SK-N-MC (cell line): ENCODE measurements at regions not wholly inside any gene's neighbourhood (a gene's known extent, or its start where the extent isn't known, plus 50 kb on each side); places are given as distances from the start of the nearest gene placed in this dataset.

Experiments
- DNase-seq: peaks from one replicate; pipeline ENCODE4 v3.0.0-alpha.2; 2011; ENCODE audit warnings: low read depth, low spot score
- H3K27ac ChIP-seq: fragments of 200-600 bp; sonication (generic); 2 replicates; pipeline ENCODE4 v1.5.1; 2016; ENCODE audit warnings: mixed run types
- H3K36me3 ChIP-seq: fragments of 200-600 bp; sonication (generic); 2 replicates; pipeline ENCODE4 v1.6.1; 2017; ENCODE audit warnings: antibody characterized with exemption, low read length, mixed read lengths; ENCODE audit not compliant: insufficient read depth
- H3K4me3 ChIP-seq: fragments of 200-600 bp; sonication (generic); 2 replicates; pipeline ENCODE4 v1.5.1; 2016
- H3K9ac ChIP-seq: fragments of 200-600 bp; sonication (generic); 2 replicates; pipeline ENCODE4 v1.8.0; 2017; ENCODE audit warnings: mixed run types, mixed read lengths; ENCODE audit not compliant: insufficient read length
- H3K9me3 ChIP-seq: fragments of 200-600 bp; sonication (generic); 2 replicates; pipeline ENCODE4 v1.6.1; 2017; ENCODE audit warnings: low read depth, mild to moderate bottlenecking, antibody characterized with exemption, low read length, moderate library complexity, mixed read lengths
- EZH2 ChIP-seq: fragments of 200-600 bp; sonication (generic); IDR thresholded peaks from one replicate; pipeline ENCODE4 v1.6.1; 2017; ENCODE audit warnings: antibody characterized with exemption
- FOXP2 ChIP-seq: optimal IDR thresholded peaks from 2 replicates; pipeline ENCODE3; 2011; ENCODE audit warnings: mild to moderate bottlenecking, moderate library complexity; ENCODE audit not compliant: insufficient read depth; ENCODE audit errors: extremely low read length, control extremely low read depth
- POLR2AphosphoS5 ChIP-seq: IDR thresholded peaks from 2 replicates; pipeline ENCODE4 v1.6.1; 2012; ENCODE audit warnings: mild to moderate bottlenecking, low read depth, low read length, borderline replicate concordance

DNA sequence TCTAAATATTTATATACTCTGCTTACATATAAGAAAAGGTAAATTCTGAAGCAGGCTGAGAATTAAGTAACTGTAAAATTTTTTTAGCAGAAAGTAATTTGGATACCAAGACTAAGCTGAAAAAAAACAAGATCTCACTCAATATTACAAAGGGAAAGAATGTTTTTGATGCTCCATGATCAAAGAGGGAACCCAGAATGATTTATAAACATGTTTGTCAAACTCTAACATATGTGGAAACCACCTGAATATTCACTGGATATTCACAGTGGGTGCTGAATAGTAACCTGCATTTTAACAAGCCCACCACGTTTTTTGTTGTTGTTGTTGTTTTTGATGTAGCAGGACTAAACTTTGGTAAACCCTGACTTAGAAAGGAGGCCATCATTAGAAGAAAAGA, 324.9 kb upstream of the GATB start:
- H3K4me3 ChIP-seq, result no peak overlapping the region
- no peak for DNase-seq

DNA sequence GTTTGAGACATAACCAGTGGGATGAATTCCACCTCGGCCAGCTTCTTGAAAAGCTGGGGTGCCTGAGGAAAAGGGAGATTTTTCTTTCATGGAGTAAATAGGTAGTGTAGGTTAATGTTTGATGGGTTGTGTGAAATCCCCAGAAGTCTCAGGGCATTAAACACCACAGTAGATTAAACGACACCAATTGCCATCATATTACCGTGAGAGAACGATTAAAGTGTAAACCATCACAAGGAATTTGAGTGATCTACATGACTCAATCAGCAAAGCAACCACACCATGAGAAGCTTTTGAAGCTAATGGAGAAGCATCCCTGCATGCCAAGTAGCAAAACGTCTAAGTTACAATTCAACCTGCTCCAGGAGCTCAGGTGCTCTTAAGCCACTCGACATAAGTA, 322.5 kb upstream of the GATB start:
- H3K36me3 ChIP-seq, result no peaks in the 10 kb centered on the region
- H3K27ac ChIP-seq, result no peak overlapping the region
- no peak overlapping the region for H3K9ac ChIP-seq
- H3K4me3 ChIP-seq, result no peak overlapping the region
- DNase-seq, result no peak
- H3K9me3 ChIP-seq, result no peaks in the 10 kb centered on the region
- TF ChIP-seq EZH2 (no peak), POLR2AphosphoS5 (no peak), FOXP2 (no peak)

More for the DNA sequence above, 324.9 kb upstream of the GATB start:
- Histone ChIP-seq H3K36me3 (no peaks in the 10 kb centered on the region), H3K27ac (no peak overlapping the region), H3K9ac (no peak overlapping the region), H3K9me3 (no peaks in the 10 kb centered on the region)
- TF ChIP-seq FOXP2, result no peak
- no peak for TF ChIP-seq POLR2AphosphoS5
- no peak for TF ChIP-seq EZH2

DNA sequence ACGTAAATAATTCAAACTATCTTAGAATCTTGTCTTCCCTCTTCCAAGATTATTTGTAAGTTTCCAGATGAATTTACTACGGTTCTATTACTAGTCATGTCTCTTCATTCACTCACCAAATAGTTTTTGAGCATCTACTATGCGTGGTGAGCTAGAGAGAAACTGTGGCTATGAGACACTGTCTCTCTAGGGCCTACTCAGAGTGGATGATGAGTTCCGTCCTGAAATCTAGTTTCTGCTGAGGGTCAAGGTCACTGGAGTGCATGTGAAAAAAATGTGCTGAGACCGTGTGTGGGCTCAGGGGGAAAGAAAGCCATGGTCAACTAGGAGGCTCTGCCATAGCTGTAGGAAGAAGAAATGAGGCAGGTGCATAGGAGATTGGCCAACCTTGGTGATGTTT, 320.2 kb upstream of the GATB start:
- Histone ChIP-seq H3K27ac (no peak overlapping the region), H3K9ac (no peak overlapping the region), H3K9me3 (no peaks in the 10 kb centered on the region), H3K4me3 (no peak overlapping the region), H3K36me3 (no peaks in the 10 kb centered on the region)
- no peak for DNase-seq
- no peak for TF ChIP-seq POLR2AphosphoS5
- TF ChIP-seq EZH2, result no peak
- TF ChIP-seq FOXP2, result no peak

DNA sequence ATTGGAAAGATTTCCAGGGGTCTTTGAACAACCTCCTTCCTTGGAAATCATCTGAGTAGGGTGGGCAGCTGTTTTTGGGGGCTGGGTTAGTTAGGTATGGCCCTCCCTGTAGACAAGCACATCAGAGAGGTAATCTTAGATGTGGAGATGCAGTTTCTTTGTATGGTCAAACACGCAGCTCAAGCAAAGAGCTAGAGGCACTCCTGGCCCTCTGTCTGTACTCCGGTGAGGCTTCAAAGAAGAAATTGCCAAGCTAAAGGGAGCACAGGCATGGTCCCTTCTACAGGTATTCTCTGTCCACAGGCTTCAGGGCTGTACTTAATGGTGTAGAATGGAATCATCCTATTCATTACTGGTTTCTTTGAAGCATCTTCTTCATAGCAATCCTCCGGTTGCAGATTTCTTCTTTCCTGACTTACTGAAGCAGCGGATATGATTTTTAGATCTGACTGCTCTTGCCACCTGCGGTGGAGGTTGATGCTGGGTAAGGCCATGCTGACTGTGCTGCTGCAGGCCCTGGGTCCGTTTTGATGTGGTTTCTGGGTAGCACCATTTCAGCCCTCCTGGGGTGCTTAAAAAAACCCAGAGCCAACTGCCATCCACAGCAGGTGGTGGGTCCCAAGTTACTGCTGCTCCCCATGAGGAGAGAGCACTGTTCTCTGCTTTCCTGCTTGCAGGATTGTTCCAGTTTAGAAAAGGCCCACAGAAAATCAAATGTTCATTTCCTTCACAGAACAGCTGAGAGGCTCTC, 318.9 kb upstream of the GATB start:
- no peak for DNase-seq
- Histone ChIP-seq H3K9me3 (no peaks in the 10 kb centered on the region), H3K27ac (no peak overlapping the region), H3K36me3 (no peaks in the 10 kb centered on the region), H3K4me3 (no peak overlapping the region), H3K9ac (no peak overlapping the region)
- TF ChIP-seq EZH2, result no peak
- TF ChIP-seq FOXP2, result no peak
- no peak for TF ChIP-seq POLR2AphosphoS5

DNA sequence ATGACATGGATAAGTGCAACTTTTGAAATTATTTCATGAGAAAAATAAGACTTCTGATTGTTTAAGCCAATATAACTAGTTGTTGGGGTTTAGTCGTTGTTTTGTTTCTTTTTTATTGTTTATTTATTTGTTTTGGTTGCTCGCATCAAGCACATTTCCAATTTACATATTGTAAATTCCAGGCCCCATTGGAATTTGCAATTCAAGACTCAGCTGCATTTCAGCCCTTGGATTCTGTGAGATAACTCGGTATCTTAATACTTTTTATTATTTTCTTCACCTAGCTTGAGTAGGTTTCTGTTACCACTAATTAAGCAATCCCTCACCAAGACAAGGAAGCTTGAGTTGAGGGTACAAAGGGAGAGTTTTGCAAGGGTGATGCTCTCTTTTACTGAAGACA, 318.3 kb upstream of the GATB start:
- Histone ChIP-seq H3K4me3 (no peak overlapping the region), H3K27ac (no peak overlapping the region), H3K9me3 (no peaks in the 10 kb centered on the region), H3K36me3 (no peaks in the 10 kb centered on the region), H3K9ac (no peak overlapping the region)
- no peak for DNase-seq
- no peak for TF ChIP-seq EZH2
- TF ChIP-seq POLR2AphosphoS5, result no peak
- no peak for TF ChIP-seq FOXP2

DNA sequence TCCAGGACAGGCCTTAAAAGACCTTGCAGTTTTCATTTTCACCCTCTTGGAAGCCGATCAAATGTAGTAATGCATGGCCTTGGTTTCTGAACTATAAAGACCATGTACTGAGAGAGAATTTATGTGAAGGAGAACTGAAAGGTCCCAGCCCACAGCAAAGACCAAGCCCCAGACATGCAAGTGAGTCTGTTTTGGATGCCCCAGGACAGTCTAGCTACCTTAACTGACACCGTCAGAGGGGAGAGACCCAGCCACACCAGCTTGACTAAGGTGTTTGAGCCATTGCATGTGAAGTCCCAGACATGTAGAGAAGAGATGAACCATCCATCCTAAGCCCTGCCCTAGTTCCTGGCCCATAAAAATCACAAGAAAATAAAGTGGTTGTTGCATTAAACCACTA, 316.8 kb upstream of the GATB start:
- no peak for DNase-seq
- H3K9me3 ChIP-seq, result no peaks in the 10 kb centered on the region
- no peak overlapping the region for H3K27ac ChIP-seq
- H3K4me3 ChIP-seq, result no peak overlapping the region
- TF ChIP-seq EZH2 (no peak), POLR2AphosphoS5 (no peak), FOXP2 (no peak)
- H3K36me3 ChIP-seq, result no peaks in the 10 kb centered on the region
- H3K9ac ChIP-seq, result no peak overlapping the region

DNA sequence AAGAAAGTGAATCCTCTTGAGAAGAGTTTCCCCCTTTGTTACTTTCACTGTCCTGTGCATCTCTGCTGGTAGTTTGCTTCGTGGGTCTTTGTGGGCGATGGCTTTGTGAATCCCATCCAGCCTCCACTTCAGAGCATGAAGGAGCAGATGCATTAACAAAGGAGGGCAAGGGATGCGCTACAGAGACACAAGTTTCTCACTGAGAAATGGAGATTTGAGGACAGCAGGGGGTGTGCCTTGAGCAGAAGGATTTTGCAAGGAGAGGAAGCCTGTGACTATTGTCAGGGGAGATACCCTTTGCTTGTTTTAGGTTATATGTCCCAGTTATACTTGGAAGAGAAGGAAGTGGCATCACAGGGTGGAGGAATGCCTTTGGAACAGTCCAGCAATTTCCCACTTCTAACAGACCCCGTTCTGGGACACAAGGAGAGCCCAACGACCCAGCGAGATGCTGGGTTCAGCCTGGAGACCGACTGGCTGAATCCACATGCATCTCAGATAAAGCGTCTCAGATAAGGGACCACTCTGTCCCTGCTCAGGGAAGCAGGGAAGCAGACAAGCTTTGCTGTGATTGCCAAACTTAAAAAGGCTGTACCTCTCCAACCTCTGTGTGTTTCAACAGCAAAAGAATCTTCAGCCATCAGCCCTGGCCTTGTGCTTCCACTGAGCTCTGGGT, 314.6 kb upstream of the GATB start:
- TF ChIP-seq FOXP2 (no peak), POLR2AphosphoS5 (no peak), EZH2 (no peak)
- DNase-seq, result no peak
- H3K9ac ChIP-seq, result no peak overlapping the region
- H3K36me3 ChIP-seq, result no peaks in the 10 kb centered on the region
- no peaks in the 10 kb centered on the region for H3K9me3 ChIP-seq
- H3K4me3 ChIP-seq, result no peak overlapping the region
- no peak overlapping the region for H3K27ac ChIP-seq

DNA sequence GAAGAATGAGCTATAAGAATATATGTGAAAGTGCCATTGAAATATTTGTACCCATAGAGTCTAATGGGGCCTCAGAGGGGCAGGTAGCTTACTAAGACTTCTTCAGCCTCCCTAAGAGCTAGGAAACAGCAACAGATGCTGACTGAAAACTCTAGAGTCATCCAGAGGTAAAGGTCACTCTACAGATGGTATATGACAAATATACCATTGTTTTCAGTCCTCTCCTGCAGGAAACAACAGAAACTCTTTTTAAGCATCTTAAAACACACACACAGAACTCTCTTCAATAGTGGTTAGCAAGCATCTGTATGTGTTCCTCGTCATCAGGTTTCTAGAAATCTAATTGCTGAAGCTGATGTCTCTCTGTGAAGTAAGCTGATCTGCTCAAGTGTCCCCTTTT, 313.8 kb upstream of the GATB start:
- H3K9ac ChIP-seq, result no peak overlapping the region
- no peak for DNase-seq
- H3K27ac ChIP-seq, result no peak overlapping the region
- no peak overlapping the region for H3K4me3 ChIP-seq
- H3K36me3 ChIP-seq, result no peaks in the 10 kb centered on the region
- TF ChIP-seq EZH2 (no peak), POLR2AphosphoS5 (no peak), FOXP2 (no peak)
- no peaks in the 10 kb centered on the region for H3K9me3 ChIP-seq
